GM12878 (cell line): ENCODE measurements at regions not wholly inside any gene's neighbourhood (a gene's known extent, or its start where the extent isn't known, plus 50 kb on each side); places are given as distances from the start of the nearest gene placed in this dataset.

Source experiments
- CBX5 ChIP-seq: sonication (generic); IDR thresholded peaks from 2 replicates; pipeline ENCODE4 v1.6.1; 2016; ENCODE audit warnings: low read depth, moderate library complexity, mild to moderate bottlenecking, inconsistent platforms
- CTCF ChIP-seq, 3 experiments: IDR thresholded peaks in 2 of 3; conservative IDR thresholded peaks in 1 of 3; 2 replicates each; pipeline ENCODE4 v1.5.1; 2011; ENCODE audit warnings: low read depth in 3 of 3, low read length in 3 of 3, mild to moderate bottlenecking in 3 of 3, control low read depth in 2 of 3, moderate library complexity in 2 of 3, inconsistent platforms in 1 of 3, mixed read lengths in 1 of 3; ENCODE audit not compliant: control insufficient read depth in 2 of 3, insufficient read depth in 1 of 3; ENCODE audit errors: extremely low read depth in 1 of 3

GRCh38 chr2:226066873-226067272 is 667.4 kb downstream of the NYAP2 start:
- TF ChIP-seq CTCF (IDR thresholded peaks at IDR 0.05 in 2 of 3, conservative IDR thresholded peaks at IDR 0.05 in 1 of 3; ENCODE audit: control insufficient read depth in 2 of 3, extremely low read depth in 1 of 3, insufficient read depth in 1 of 3, low read depth in 3 of 3, low read length in 3 of 3) (no peak), CBX5 (no peak)
